Aorta (tissue), 5 donors: ENCODE measurements at regions not wholly inside any gene's neighbourhood (a gene's known extent, or its start where the extent isn't known, plus 50 kb on each side); places are given as distances from the start of the nearest gene placed in this dataset.

ENCODE experiments used
- ATAC-seq: fragments of 200-7000 bp; cut with Tn5 transposase; one replicate; pipeline ENCODE4 v1.9.1; 2022; ENCODE audit warnings: moderate library complexity; ENCODE audit not compliant: low FRiP score
- DNase-seq, 2 donors: peaks; one replicate each; pipeline ENCODE4 v3.0.0-alpha.2; 2020
- H3K27ac ChIP-seq, 2 donors: one replicate each; pipeline ENCODE4 v1.5.1; 2013; ENCODE audit warnings: low read length in 2 of 2, mild to moderate bottlenecking in 2 of 2, moderate library complexity in 2 of 2, control low read depth in 1 of 2, inconsistent platforms in 1 of 2, low read depth in 1 of 2
- H3K27me3 ChIP-seq, 2 donors: one replicate each; pipeline ENCODE4 v1.6.1; 2013; ENCODE audit warnings: control low read depth in 1 of 2, low read length in 1 of 2, mild to moderate bottlenecking in 1 of 2, moderate library complexity in 1 of 2; ENCODE audit not compliant: insufficient read depth in 2 of 2, control insufficient read depth in 1 of 2
- H3K36me3 ChIP-seq, 2 donors: one replicate each; pipeline ENCODE4 v1.6.1; 2013; ENCODE audit warnings: control low read depth in 1 of 2, low read length in 1 of 2, mild to moderate bottlenecking in 1 of 2; ENCODE audit not compliant: insufficient read depth in 2 of 2, control insufficient read depth in 1 of 2
- H3K4me1 ChIP-seq, 2 donors: one replicate each; pipeline ENCODE4 v1.6.1; 2013; ENCODE audit warnings: low read length in 2 of 2, control low read depth in 1 of 2, mild to moderate bottlenecking in 1 of 2, moderate library complexity in 1 of 2; ENCODE audit not compliant: insufficient read depth in 2 of 2, control insufficient read depth in 1 of 2
- H3K4me3 ChIP-seq, 2 donors: one replicate each; pipeline ENCODE4 v1.5.1; 2013; ENCODE audit warnings: low read length in 2 of 2, control low read depth in 1 of 2, mild to moderate bottlenecking in 1 of 2
- H3K9me3 ChIP-seq: one replicate; pipeline ENCODE4 v1.6.1; 2013; ENCODE audit warnings: mild to moderate bottlenecking, low read length; ENCODE audit not compliant: control insufficient read depth
- WGBS, 2 donors: extraction: QIAGEN DNeasy Blood & Tissue Kit; methylation state at CpG; one replicate each; pipeline ENCODE4 v1.1.7; 2013; 5-methylcytosine and 5-hydroxymethylcytosine counted together
- intact Hi-C, 2 donors: fragments of 100-400 bp; cut with DNase I; formaldehyde crosslinking; loops; one replicate each; pipeline versions ENCODE4 v1.14.2 to v1.15.0; 2022
- donor health status: healthy with polysubstance abuse.
- donor health status: Bipolar disorder and iron deficiency.
- donor health status: DM: no; HTN: no; CAD: no.
- donor health status: DM: no; HTN: no; CAD: no.
- donor health status: DM: yes; HTN: yes; CAD: no.

DNA sequence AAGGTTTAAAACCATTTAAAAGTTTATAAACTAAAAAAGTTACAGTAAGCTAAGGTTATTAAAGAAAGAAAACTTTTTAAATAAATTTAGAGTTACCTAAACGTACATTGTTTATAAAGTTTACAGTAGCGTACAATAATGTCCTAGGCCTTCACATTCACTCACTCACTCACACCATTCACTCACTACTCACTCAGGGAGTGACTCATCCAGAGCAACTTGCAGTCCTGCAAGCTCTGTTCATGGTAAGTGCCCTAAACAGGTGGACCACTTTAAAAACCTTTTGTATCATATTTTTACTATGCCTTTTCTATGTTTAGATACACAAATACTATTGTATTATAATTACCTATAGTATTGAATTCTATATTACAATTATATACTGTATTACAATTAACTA lies 190.8 kb upstream of the RASA1 start:
- no peak overlapping the region for H3K4me3 ChIP-seq
- WGBS, 2 donors: 94 to 95% methylated on average over 2 of the region's 2 CpGs
- DNase-seq: no peak
- intact Hi-C loops: no loop called here
- ATAC-seq: no peak
- no peaks in the 10 kb centered on the region for H3K36me3 ChIP-seq
- no peak overlapping the region for H3K27ac ChIP-seq
- H3K9me3 ChIP-seq: no peaks in the 10 kb centered on the region
- H3K4me1 ChIP-seq: no peaks in the 10 kb centered on the region
- H3K27me3 ChIP-seq: no peaks in the 10 kb centered on the region

DNA sequence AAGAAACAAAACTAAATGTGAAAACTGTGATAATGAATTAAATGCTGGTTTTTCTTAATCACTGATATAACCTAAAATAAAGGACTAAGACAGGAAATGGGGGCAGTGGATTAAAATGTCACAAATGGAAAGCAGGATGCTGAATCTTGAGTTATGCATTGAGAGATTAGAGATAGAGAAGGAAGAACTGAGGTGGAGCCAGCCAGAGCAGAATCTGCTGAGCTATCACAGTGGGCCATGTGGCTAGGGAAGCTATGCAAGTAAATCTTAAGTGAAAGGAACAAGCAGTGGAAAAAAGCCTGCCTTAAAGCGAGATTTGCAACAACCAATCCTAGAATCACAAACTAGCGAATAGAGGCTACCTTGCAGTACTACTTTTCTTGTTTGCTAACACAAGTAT lies 188.5 kb upstream of the RASA1 start:
- 85 to 88% methylated on average over 2 of the region's 2 CpGs for WGBS, 2 donors
- DNase-seq: no peak
- ATAC-seq: no peak
- no peak overlapping the region for H3K27ac ChIP-seq
- no peaks in the 10 kb centered on the region for H3K36me3 ChIP-seq
- no peaks in the 10 kb centered on the region for H3K27me3 ChIP-seq
- intact Hi-C loops: no loop called here
- no peaks in the 10 kb centered on the region for H3K9me3 ChIP-seq
- no peaks in the 10 kb centered on the region for H3K4me1 ChIP-seq
- no peak overlapping the region for H3K4me3 ChIP-seq

DNA sequence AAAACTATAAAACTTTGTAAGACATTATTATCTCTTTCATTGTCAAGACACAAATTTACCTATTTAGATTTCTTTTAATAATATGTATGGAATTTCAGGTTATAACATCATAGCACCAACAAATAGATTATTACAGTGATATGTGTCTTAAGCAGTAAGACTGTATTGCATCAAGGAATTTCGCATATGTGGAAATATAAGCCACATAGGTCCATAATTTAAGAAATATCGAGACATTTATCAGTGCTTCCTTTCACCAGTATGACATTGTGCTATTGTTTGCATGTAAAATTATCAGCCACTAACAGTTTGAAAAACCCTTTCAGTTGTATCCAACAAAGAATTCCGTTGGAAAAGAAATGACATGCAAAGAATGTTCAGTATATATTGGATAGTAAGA lies 186.7 kb upstream of the RASA1 start:
- DNase-seq (no peak), ATAC-seq (no peak)
- H3K4me3 ChIP-seq: no peak overlapping the region
- no peak overlapping the region for H3K27ac ChIP-seq
- intact Hi-C loops: no loop called here
- 64 to 69% methylated on average over 3 of the region's 3 CpGs for WGBS, 2 donors
- no peaks in the 10 kb centered on the region for H3K36me3 ChIP-seq
- no peaks in the 10 kb centered on the region for H3K27me3 ChIP-seq
- no peaks in the 10 kb centered on the region for H3K4me1 ChIP-seq
- no peaks in the 10 kb centered on the region for H3K9me3 ChIP-seq

DNA sequence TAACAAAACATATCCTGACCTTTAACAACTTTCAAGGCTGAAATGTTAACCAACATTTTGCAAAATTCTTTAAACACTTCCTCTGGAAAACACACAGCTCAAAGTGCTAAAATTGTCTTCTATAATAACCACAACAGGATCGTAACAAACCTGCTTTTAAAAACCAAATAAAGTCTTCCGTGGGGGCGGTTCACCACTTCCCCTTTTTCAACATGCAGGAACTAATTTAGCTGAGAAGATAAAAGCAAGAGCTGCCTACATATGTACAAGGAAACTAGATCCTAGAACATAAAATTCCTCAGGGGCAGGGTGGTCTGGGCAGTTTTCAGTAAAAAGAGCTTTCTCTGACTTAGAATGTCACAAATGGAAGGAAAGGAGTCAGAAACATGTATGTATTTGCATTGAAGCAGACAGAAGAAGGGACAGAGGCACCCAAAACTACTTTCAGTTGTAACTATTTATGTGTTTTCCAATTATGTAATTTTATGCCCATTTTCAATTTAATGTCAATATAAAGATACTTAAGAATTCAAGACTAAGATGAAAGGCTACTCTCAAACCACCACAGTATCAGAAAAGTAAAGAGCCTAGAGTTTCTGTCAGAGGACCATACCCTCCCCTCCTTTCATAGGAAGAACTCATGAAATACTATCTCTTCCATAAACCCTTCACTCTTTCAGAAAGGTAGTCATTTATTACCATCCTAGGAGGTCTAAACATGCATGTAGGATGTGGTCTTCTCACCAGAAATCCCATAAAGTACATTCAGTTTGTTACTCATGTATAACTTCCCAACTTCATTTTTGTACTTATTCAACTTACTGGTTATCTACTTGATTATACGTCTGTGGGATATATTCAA lies 185.9 kb upstream of the RASA1 start:
- intact Hi-C loops: no loop called here
- no peaks in the 10 kb centered on the region for H3K4me1 ChIP-seq
- H3K27ac ChIP-seq: no peak overlapping the region
- WGBS, 2 donors: 55 to 60% methylated on average over 4 of the region's 4 CpGs
- no peaks in the 10 kb centered on the region for H3K27me3 ChIP-seq
- no peak overlapping the region for H3K4me3 ChIP-seq
- no peak for ATAC-seq
- peak in 1 of 2 donors; percentile 48 for DNase-seq
- H3K9me3 ChIP-seq: no peaks in the 10 kb centered on the region
- no peaks in the 10 kb centered on the region for H3K36me3 ChIP-seq

DNA sequence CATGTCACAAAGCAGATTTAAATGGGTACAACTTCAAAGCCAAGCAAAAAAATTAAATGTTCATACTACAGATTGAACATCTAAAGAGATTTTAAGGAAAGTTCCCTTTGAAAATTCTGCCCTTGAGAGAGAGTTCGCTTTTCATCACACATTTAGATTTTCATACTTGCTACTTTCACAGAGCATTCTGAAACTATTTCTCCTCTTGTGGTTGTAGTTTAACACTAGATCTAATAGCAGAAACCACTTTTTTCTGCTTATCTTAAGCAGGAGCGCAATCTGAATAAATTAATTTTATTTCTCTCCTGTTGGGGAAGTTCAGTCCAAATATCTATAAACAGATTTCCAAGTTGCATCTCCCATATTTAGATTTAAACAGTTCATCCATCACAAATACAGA lies 173.3 kb upstream of the RASA1 start:
- H3K9me3 ChIP-seq: no peaks in the 10 kb centered on the region
- H3K36me3 ChIP-seq: no peaks in the 10 kb centered on the region
- 91 to 96% methylated on average over 2 of the region's 2 CpGs for WGBS, 2 donors
- no peak overlapping the region for H3K4me3 ChIP-seq
- DNase-seq (no peak), ATAC-seq (no peak)
- intact Hi-C loops: no loop called here
- H3K4me1 ChIP-seq: no peaks in the 10 kb centered on the region
- H3K27ac ChIP-seq: no peak overlapping the region
- no peaks in the 10 kb centered on the region for H3K27me3 ChIP-seq

DNA sequence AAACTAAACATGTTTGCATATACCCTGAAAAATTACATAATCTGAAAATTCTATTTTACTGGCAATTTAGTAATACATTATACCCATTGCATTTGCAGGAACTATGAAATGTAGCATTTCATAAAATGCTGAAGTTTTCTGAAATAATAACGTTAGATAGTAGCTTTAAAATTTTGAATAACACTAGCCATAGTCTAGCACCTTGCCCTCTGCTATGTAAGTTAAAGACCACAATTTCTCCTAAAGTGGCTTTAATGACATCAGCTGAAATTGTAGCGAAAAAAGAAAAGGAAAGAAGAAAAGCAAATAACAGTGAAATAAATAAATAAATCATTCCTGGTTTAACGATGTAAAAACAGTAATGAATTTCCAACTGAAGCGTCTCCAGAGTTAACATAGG lies 172.8 kb upstream of the RASA1 start:
- Histone ChIP-seq H3K27me3 (no peaks in the 10 kb centered on the region), H3K9me3 (no peaks in the 10 kb centered on the region), H3K4me1 (no peaks in the 10 kb centered on the region), H3K27ac (no peak overlapping the region), H3K4me3 (no peak overlapping the region), H3K36me3 (no peaks in the 10 kb centered on the region)
- no peak for ATAC-seq
- 76 to 84% methylated on average over 4 of the region's 4 CpGs for WGBS, 2 donors
- intact Hi-C loops: no loop called here
- DNase-seq: no peak

DNA sequence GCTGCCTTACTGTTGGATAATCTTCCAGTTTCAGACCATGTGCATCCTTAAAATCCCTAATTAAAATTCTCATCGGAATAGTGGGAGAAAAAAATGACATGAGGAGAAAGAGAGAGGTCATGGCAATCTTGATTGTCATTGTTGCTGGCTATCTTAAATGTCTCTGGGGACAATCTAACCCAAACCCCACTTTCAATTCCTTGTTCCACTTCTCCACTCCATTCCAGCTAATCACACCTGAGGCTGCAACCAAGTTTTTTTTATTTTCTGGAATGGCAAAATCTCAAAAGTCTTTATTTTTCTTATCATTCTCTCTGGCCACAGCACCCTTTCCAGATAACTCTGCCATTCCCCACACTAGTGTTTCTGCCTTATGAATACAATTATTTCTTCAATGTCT lies 171.9 kb upstream of the RASA1 start:
- Histone ChIP-seq H3K9me3 (no peaks in the 10 kb centered on the region), H3K36me3 (no peaks in the 10 kb centered on the region), H3K4me1 (no peaks in the 10 kb centered on the region), H3K27me3 (no peaks in the 10 kb centered on the region), H3K4me3 (no peak overlapping the region), H3K27ac (no peak overlapping the region)
- 75 to 87% methylated on average over 1 of the region's 1 CpG for WGBS, 2 donors
- no peak for ATAC-seq
- no peak for DNase-seq
- intact Hi-C loops: no loop called here

DNA sequence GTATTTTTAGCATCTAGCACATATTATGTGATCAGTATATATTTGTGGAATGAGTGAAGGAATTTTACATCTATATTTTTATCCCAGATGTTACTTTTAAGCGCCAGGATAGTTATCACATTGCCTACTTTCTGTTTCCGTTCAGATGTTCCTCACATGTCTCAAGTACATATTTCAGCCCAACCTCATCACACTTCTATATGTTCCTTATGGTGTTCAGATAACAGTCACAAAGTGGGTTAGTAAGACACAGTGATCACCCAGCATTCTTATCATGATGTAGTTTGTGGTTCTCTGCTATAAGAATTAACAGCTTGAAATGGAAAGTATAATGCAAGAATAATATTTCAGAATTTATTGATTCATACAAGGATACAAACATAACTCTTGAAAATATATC lies 170.0 kb upstream of the RASA1 start:
- WGBS, 2 donors: 75 to 88% methylated on average over 2 of the region's 2 CpGs
- intact Hi-C loops: no loop called here
- Histone ChIP-seq H3K27me3 (no peaks in the 10 kb centered on the region), H3K4me1 (no peaks in the 10 kb centered on the region), H3K4me3 (no peak overlapping the region), H3K36me3 (no peaks in the 10 kb centered on the region), H3K27ac (no peak overlapping the region), H3K9me3 (no peaks in the 10 kb centered on the region)
- DNase-seq (no peak), ATAC-seq (no peak)

DNA sequence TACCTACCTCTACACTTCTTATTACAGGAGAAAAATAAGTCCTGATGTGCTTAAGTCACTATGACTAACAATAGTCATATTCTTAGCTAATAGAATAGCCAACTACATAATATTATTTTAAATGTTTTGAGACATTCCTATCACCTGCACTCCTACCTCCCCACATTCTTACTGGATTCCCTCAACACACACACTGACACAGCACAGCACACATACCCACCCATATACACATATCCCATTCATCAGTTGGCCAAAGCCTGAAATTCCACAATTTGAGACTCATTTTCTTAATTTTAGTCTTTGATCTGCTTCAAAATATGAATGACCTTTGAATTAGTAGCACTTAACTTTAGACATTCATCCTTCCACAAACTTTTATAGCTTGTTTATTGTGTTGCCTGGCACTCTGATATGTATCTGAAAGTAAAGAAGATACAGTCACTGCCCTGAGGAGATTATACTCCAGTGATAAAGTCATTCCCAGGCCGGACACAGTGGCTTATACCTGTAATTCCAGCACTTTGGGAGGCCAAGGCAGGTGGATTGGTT lies 168.3 kb upstream of the RASA1 start:
- WGBS, 2 donors: 72 to 78% methylated on average over 1 of the region's 1 CpG
- ATAC-seq: no peak
- no peak overlapping the region for H3K4me3 ChIP-seq
- no peaks in the 10 kb centered on the region for H3K4me1 ChIP-seq
- no peaks in the 10 kb centered on the region for H3K9me3 ChIP-seq
- no peak overlapping the region for H3K27ac ChIP-seq
- intact Hi-C loops: no loop called here
- no peak for DNase-seq
- H3K36me3 ChIP-seq: no peaks in the 10 kb centered on the region
- H3K27me3 ChIP-seq: no peaks in the 10 kb centered on the region
